Stimulated activated CD4-positive, alpha-beta T cell treated with anti-CD3 and anti-CD28 coated beads, Interleukin-4, amount 100 ng/mL, for 24 hours (primary cell): ENCODE measurements at regions not wholly inside any gene's neighbourhood (a gene's known extent, or its start where the extent isn't known, plus 50 kb on each side); places are given as distances from the start of the nearest gene placed in this dataset.
A peak's percentile ranks its signal among the peaks of the same experiment; 100 is the strongest.
"Not testable (repeated sequence)": the region's sequence is repeated elsewhere in the genome, so short reads cannot be mapped to it uniquely, and the experiment has no call there.

Source experiments
- DNase-seq: peaks from one replicate; pipeline ENCODE4 v3.0.0-alpha.2; 2020

DNA sequence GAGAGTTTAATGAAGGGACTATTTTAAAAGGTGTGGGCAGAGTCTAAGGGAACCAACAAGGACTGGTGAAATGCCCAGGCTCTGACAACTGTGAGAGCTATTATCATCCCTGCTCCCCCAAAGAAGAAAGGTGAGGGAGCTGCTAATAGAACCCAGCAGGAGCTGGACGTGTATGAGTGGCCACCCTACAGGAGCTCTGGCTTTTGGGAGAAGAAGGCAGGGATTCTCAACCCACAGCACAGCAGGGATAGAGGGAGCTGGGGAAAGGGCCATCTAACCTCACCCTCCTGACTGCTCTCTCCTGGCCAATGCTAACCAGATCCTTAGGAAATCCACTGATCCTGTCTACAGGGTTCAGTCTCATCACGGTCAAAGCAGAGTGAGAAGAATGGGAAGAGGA, 57.1 kb downstream of the GRIN2B start:
- DNase-seq = no peak

DNA sequence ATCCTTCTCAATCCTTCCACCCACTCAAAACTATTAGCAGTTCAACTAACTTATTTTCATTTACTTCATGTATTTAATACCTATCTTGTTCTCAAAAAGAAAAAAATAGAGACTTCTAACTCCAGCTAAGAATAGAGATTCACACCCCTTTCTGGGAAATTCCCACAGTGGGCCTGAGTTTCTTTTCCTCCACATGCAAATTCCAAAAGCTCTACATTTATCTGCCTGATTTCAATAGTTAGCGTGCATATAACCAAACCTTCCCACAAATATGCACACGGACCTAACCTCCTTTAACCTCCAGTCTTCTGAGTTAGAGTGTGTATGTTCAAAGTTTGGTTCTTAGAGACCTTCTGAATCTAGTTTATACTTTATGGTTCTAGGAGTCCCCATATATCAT, 62.5 kb downstream of the GRIN2B start:
- DNase-seq = no peak

DNA sequence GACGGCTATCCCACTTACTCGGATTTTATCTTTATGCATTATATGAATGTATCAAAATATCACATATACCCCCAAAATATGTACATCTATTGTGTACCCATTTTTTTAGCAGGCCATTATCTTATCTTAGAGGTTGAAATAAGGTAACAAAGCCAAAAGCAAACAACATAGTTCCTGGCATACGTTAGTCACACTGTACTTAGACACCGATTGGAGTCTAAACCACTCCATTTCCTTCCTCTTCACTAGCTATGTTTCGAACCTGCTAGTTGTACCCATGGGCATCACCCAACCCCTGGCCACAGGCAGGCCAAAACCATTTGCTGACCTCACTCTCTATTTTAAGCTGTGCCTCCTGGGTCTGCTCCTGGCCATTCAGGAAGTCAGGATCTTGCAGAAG, 66.3 kb downstream of the GRIN2B start:
- DNase-seq = no peak

DNA sequence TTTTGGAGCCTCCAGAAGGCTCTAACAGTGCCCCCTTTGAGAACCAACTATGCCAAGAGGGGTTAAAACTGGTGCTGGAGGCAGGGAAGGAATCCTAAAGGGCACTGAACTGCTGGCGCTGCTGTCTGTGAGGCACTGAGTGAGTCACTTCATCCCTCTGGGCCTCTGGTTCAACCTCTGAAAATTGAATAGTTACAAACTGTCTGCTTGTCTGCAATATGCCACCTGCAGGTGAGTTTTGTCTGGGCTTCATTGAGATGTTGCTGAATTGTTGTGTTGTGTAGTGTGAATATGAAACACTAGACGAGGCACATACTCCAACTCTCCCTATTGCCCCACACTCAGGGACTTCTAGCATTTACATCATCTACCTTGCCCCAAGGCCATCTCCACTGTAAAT, 68.0 kb downstream of the GRIN2B start:
- DNase-seq = no peak

DNA sequence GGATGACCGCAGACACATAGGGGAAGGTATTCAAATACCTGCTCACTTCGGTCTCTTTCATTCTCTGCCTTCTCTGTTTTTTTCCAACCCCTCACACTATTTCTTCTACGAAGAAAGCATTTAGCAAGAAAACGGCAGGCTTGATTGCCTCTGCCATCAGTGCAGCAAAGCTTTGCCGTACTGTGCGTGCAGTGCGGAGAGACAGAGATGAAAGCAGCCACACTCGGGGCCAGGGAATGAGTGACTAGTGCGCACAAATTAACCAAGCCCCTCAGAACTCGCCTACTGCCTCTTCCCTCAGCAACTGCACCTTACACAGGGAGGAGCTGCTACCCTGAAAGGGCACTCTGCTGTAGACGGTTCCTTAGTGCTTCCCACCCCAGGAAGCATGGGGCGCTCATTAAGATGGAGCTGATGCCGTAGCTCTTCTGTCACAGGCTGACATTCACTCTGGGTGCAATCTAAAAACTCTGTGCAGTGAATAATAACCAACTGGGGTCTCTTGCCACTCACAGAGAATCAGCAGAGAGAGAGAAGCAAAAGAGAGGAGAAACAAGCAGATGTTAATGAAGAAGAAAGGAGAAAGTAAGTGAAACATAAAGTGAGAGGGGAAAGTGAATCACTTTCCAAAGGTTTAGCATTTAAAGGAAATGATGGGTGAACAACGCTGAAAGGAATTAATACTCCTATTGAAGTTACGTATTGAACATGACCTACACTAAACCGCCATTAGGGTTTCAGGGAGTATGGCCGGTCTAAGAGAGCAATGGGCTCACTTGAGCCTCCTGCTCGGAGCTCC, 69.4 kb downstream of the GRIN2B start:
- no peak for DNase-seq

GRCh38 chr12:13905794-13906193, 75.6 kb downstream of the GRIN2B start:
- DNase-seq = no peak

DNA sequence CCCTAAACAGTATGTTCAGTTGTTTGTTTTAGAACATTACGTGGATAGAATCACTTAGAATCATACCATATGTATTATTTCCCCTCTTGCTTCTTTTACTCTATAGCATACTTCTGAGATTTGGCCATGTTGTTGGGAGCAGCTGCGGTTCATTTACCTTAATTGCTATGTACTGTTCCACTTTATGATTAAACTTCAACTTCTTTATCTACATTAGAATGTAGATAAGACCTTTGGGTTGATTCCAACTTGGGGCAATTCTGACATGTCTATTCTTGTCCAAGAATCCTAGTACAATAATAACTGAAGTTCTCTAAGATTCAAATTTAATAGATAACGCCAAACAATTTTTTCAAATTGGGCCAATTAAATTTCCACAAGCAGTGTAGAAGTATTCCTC, 80.7 kb downstream of the GRIN2B start:
- no peak for DNase-seq

GRCh38 chr12:13898387-13898786, 83.0 kb downstream of the GRIN2B start:
- DNase-seq = not testable (repeated sequence)

DNA sequence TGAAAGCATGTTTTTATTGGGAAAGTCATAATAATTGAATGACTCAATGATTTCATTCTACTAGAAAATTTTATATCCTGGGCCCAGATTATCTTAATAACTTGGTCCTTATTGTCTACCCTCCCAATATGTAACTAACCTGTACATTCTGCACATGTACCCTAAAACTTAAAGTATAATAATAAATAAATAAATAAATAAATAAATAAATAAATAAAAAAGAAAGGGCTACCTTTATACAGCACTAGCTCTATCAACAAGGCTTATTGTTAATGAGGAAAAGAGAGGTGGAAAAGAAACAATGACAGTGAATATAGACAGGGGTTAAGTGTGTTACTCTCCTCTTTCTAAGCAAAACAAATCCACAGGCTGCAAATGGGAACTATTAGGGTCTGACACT, 83.6 kb downstream of the GRIN2B start:
- no peak for DNase-seq

DNA sequence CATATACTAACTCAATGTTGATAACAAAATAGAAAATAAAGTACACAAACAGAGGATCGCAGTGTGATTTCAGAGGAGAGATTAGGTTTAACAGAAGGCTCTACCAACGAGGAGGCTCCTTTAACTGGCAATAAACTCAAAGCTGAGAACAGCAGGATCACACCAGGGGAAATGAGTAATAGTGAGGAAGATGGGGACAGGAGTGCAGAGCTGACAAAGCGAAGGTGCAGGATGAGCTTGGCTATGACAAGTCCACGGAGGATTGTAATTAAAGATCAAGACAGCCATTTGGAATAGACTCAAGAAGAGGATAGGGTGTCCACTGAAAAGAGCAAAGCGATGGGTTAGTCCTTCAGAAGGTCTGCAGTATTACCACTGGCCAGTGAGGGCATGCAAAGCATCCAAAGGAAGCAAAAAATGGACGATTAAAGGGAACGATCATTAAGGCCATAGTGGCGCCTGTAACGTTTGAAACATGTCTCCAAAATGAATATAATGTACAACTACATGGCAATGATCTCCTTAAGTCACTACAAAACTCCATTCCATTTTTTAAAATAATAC, 85.3 kb downstream of the GRIN2B start:
- DNase-seq = no peak

GRCh38 chr12:13891902-13892301, 89.5 kb downstream of the GRIN2B start:
- no peak for DNase-seq

- no peak for DNase-seq
These were observed 90.5 kb downstream of the GRIN2B start for GRCh38 chr12:13890943-13891342.

- no peak for DNase-seq
These were observed 93.5 kb downstream of the GRIN2B start for GRCh38 chr12:13887779-13888388.

DNA sequence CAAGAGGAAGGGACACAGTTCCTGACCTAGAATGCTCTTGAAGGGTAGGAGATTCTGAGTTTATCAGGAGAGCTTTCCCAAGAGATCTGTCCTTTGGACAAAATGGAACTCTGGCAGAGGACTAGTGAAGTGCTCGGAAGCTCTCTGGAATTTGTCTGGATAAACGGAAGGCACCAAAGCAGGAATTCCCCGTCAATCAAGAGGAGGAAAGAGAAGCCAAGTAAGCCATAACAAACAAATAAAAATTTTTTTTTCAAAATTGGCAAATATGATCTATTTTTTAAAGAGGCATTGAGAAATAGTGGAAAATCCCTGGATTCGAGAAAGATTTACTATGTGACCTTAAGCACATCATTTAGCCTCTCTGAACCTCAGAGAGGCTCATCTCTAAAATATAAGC, 99.2 kb downstream of the GRIN2B start:
- DNase-seq = no peak

DNA sequence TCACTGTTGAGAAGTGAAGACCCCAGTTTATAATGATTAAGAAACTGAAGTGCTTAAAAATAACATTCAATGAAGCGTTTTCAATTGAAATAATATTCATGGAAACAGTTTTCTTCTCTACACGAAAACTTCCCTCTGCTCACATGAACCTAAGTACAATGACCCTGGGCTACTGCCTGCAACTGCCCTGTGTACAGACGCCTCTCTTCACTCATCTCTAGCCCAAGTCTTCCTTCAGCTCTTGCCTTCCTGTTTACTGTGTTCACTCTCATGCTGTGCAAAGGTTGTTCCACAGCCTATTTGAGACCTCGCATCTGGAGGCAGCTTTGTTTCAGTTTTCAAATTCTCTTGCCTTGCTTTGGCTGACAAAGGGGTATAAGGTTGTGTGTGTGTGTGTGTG, 100.8 kb downstream of the GRIN2B start:
- DNase-seq = no peak

- no peak for DNase-seq
These were observed 105.7 kb downstream of the GRIN2B start for GRCh38 chr12:13875744-13876143.

GRCh38 chr12:13870255-13870654, 111.1 kb downstream of the GRIN2B start:
- no peak for DNase-seq

GRCh38 chr12:13864081-13864673, 117.2 kb downstream of the GRIN2B start:
- DNase-seq = peak; percentile 51

- DNase-seq = no peak
These were observed 123.7 kb downstream of the GRIN2B start for GRCh38 chr12:13857750-13858149.

- DNase-seq = no peak
These were observed 127.9 kb downstream of the GRIN2B start for GRCh38 chr12:13853471-13853870.

GRCh38 chr12:13851828-13852227, 129.6 kb downstream of the GRIN2B start:
- DNase-seq = no peak

DNA sequence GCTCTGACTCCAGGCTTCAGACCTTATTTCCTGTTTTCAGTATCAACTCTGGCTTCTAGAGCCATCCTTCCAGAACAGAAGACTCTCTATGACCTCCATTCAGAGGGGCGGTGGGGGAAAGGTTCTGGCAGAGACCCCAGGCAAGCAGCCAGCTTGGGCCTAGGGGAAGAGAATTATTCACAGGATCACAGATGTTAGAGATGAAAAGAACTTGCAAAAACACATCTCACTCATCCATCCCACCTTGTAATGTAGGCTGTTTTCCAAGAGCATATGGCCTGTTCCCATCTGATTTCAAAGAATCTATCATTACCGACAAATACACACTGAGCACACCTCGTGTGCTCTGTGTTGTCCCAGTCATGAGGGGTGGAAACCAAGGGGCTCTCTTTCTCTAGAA, 131.9 kb downstream of the GRIN2B start:
- no peak for DNase-seq

- no peak for DNase-seq
These were observed 137.6 kb downstream of the GRIN2B start for GRCh38 chr12:13843841-13844240.

- no peak for DNase-seq
These were observed 140.0 kb downstream of the GRIN2B start for GRCh38 chr12:13841358-13841757.
